Transverse colon (tissue), 4 donors: ENCODE measurements at regions not wholly inside any gene's neighbourhood (a gene's known extent, or its start where the extent isn't known, plus 50 kb on each side); places are given as distances from the start of the nearest gene placed in this dataset.

Experiments
- CTCF ChIP-seq, 5 experiments: fragments of 200-600 bp in 3 of 5; fragments of 450-650 bp in 2 of 5; sonication (generic) in 3 of 5; IDR thresholded peaks; 1 replicate in 2 of 5; 2 replicates in 3 of 5; pipeline ENCODE4 v1.5.1; 2016 to 2017; ENCODE audit warnings: antibody characterized with exemption in 5 of 5, inconsistent platforms in 3 of 5, mild to moderate bottlenecking in 2 of 5, moderate library complexity in 1 of 5
- EP300 ChIP-seq: sonication (generic); formaldehyde crosslinking; IDR thresholded peaks from one replicate; pipeline ENCODE4 v1.6.1; 2017; ENCODE audit warnings: antibody characterized with exemption, low read depth
- POLR2A ChIP-seq: fragments of 450-650 bp; IDR thresholded peaks from one replicate; pipeline ENCODE4 v1.6.1; 2016; ENCODE audit warnings: antibody characterized with exemption, mild to moderate bottlenecking, moderate library complexity
- POLR2AphosphoS5 ChIP-seq, 3 donors: sonication (generic); formaldehyde crosslinking; IDR thresholded peaks; one replicate each; pipeline ENCODE4 v1.6.1; 2016; ENCODE audit warnings: antibody characterized with exemption in 3 of 3

- TF ChIP-seq CTCF (IDR thresholded peaks at IDR 0.05) (peak; percentile 61 to 72 (median 65)), EP300 (no peak), POLR2AphosphoS5 (IDR thresholded peaks at IDR 0.05) (no peak), POLR2A (no peak)
These were observed 79.5 kb upstream of the HTR4 start for GRCh38 chr5:148733601-148734438.
